Kidney (tissue), 13 donors: ENCODE measurements at regions not wholly inside any gene's neighbourhood (a gene's known extent, or its start where the extent isn't known, plus 50 kb on each side); places are given as distances from the start of the nearest gene placed in this dataset.

Source experiments
- DNase-seq, 5 donors: peaks; one replicate each; pipeline ENCODE4 v3.0.0-alpha.2; 2013 to 2020
- FAIRE-seq: peaks from 2 replicates; lab custom pipeline; 2012; peaks lifted over from hg19 to GRCh38; lab: Jason Lieb, UNC
- H3K27ac ChIP-seq, 2 donors: one replicate each; pipeline ENCODE4 v1.7.0; 2013; ENCODE audit warnings: low read depth in 2 of 2, low read length in 2 of 2, inconsistent platforms in 1 of 2
- H3K27me3 ChIP-seq: one replicate; pipeline ENCODE4 v1.7.1; 2013; ENCODE audit warnings: low read length, inconsistent platforms; ENCODE audit not compliant: control insufficient read depth, insufficient read depth
- H3K36me3 ChIP-seq, 3 donors: one replicate each; pipeline versions ENCODE4 v1.7.0 to v1.7.1; 2013; ENCODE audit warnings: low read length in 3 of 3, control low read depth in 1 of 3, inconsistent platforms in 1 of 3; ENCODE audit not compliant: insufficient read depth in 3 of 3, control insufficient read depth in 2 of 3
- H3K4me1 ChIP-seq, 3 donors: one replicate each; pipeline versions ENCODE4 v1.7.0 to v1.7.1; 2013; ENCODE audit warnings: low read length in 3 of 3, inconsistent platforms in 1 of 3, low read depth in 1 of 3; ENCODE audit not compliant: control insufficient read depth in 2 of 3, insufficient read depth in 2 of 3
- H3K4me3 ChIP-seq, 3 donors: one replicate each; pipeline versions ENCODE4 v1.7.0 to v1.8.1; 2013; ENCODE audit warnings: low read length in 3 of 3, control low read depth in 1 of 3, inconsistent platforms in 1 of 3
- H3K9ac ChIP-seq, 3 donors: one replicate each; pipeline versions ENCODE4 v1.7.0 to v1.7.1; 2013; ENCODE audit warnings: low read length in 3 of 3, control low read depth in 1 of 3, inconsistent platforms in 1 of 3
- H3K9me3 ChIP-seq, 3 donors: one replicate each; pipeline versions ENCODE4 v1.7.0 to v1.7.1; 2013; ENCODE audit warnings: low read length in 3 of 3, control low read depth in 1 of 3, inconsistent platforms in 1 of 3; ENCODE audit not compliant: control insufficient read depth in 2 of 3, insufficient read depth in 1 of 3
- CTCF ChIP-seq: IDR thresholded peaks from 3 replicates; pipeline ENCODE4 v1.5.1; 2012; ENCODE audit warnings: mild to moderate bottlenecking, moderate library complexity, borderline replicate concordance; ENCODE audit not compliant: insufficient read depth; ENCODE audit errors: extremely low read depth
- intact Hi-C: fragments of 100-400 bp; cut with DNase I; formaldehyde crosslinking; loops from one replicate; pipeline ENCODE4 v1.11.1; 2022
- donor health status: control.
- donor health status: control.
- donor health status: control.
- donor health status: control.
- donor health status: control.
- donor health status: DM: yes; HTN: yes; CAD: no.
- donor health status: Normal renal cell carcinoma (clear cell type).

GRCh38 chr3:96677156-96677555, 137.2 kb upstream of the EPHA6 start:
- DNase-seq (peak in 2 of 5 donors; percentile 4 to 17), FAIRE-seq (no peak)
- no peak overlapping the region for H3K27ac ChIP-seq
- no peak overlapping the region for H3K4me3 ChIP-seq
- intact Hi-C loops: no loop called here
- H3K9ac ChIP-seq: no peak overlapping the region
- H3K27me3 ChIP-seq: no peaks in the 10 kb centered on the region
- no peak for TF ChIP-seq CTCF
- H3K4me1 ChIP-seq: no peaks in the 10 kb centered on the region
- no peaks in the 10 kb centered on the region for H3K36me3 ChIP-seq
- no peaks in the 10 kb centered on the region for H3K9me3 ChIP-seq

- Histone ChIP-seq H3K4me1 (no peaks in the 10 kb centered on the region), H3K4me3 (no peak overlapping the region), H3K27ac (no peak overlapping the region), H3K27me3 (no peaks in the 10 kb centered on the region), H3K36me3 (no peaks in the 10 kb centered on the region), H3K9me3 (no peaks in the 10 kb centered on the region), H3K9ac (no peak overlapping the region)
- FAIRE-seq: no peak
- TF ChIP-seq CTCF: no peak
- intact Hi-C loops: no loop called here
- DNase-seq: no peak
Measured at GRCh38 chr3:96678325-96678724, 136.1 kb upstream of the EPHA6 start.

- no peaks in the 10 kb centered on the region for H3K36me3 ChIP-seq
- no peak for DNase-seq
- H3K27me3 ChIP-seq: no peaks in the 10 kb centered on the region
- no peak for TF ChIP-seq CTCF
- intact Hi-C loops: no loop called here
- no peak overlapping the region for H3K4me3 ChIP-seq
- H3K27ac ChIP-seq: no peak overlapping the region
- H3K4me1 ChIP-seq: no peaks in the 10 kb centered on the region
- no peak for FAIRE-seq
- H3K9me3 ChIP-seq: peaks cover 0 to 2% (median 0%) of the 10 kb centered on the region in 3 donors
- no peak overlapping the region for H3K9ac ChIP-seq
Measured at GRCh38 chr3:96700322-96701315, 113.8 kb upstream of the EPHA6 start.
